KMS-11 (cell line): ENCODE measurements at regions not wholly inside any gene's neighbourhood (a gene's known extent, or its start where the extent isn't known, plus 50 kb on each side); places are given as distances from the start of the nearest gene placed in this dataset.

Experiments used
- H2AFZ ChIP-seq: fragments of 200-600 bp; sonication (generic); 2 replicates; pipeline ENCODE4 v1.6.1; 2016; ENCODE audit warnings: antibody characterized with exemption, mixed run types, low read depth
- H3K27ac ChIP-seq: fragments of 200-600 bp; sonication (generic); 2 replicates; pipeline ENCODE4 v1.6.1; 2016; ENCODE audit warnings: mild to moderate bottlenecking, mixed run types
- H3K27me3 ChIP-seq: fragments of 200-600 bp; sonication (generic); 2 replicates; pipeline ENCODE4 v1.6.1; 2017; ENCODE audit warnings: mild to moderate bottlenecking, low read depth, mixed run types, moderate library complexity; ENCODE audit not compliant: insufficient read depth
- H3K36me3 ChIP-seq: fragments of 200-600 bp; sonication (generic); 2 replicates; pipeline ENCODE4 v1.6.1; 2017; ENCODE audit warnings: mild to moderate bottlenecking, mixed run types; ENCODE audit not compliant: insufficient read depth
- H3K4me1 ChIP-seq: fragments of 200-600 bp; sonication (generic); 2 replicates; pipeline ENCODE4 v1.6.1; 2016; ENCODE audit warnings: mild to moderate bottlenecking, low read depth, mixed run types; ENCODE audit not compliant: poor library complexity, severe bottlenecking
- H3K4me2 ChIP-seq: fragments of 200-600 bp; sonication (generic); 2 replicates; pipeline ENCODE4 v1.7.0; 2016; ENCODE audit warnings: mild to moderate bottlenecking, mixed run types
- H3K4me3 ChIP-seq: fragments of 200-600 bp; sonication (generic); IDR thresholded peaks from 2 replicates; pipeline ENCODE4 v1.6.1; 2017; ENCODE audit warnings: low read depth, low read length, mixed read lengths; ENCODE audit not compliant: insufficient read depth
- H3K79me2 ChIP-seq: fragments of 200-600 bp; sonication (generic); 2 replicates; pipeline ENCODE4 v1.6.1; 2016; ENCODE audit warnings: low read depth, mixed run types; ENCODE audit not compliant: insufficient read depth
- H3K9ac ChIP-seq: fragments of 200-600 bp; sonication (generic); 2 replicates; pipeline ENCODE4 v1.6.1; 2016; ENCODE audit warnings: mild to moderate bottlenecking, mixed run types
- H4K20me1 ChIP-seq: fragments of 200-600 bp; sonication (generic); 2 replicates; pipeline ENCODE4 v1.6.1; 2016; ENCODE audit warnings: mild to moderate bottlenecking, mixed run types; ENCODE audit not compliant: insufficient read depth
- CTCF ChIP-seq: fragments of 200-600 bp; sonication (generic); conservative IDR thresholded peaks from 2 replicates; pipeline ENCODE4 v1.6.1; 2017; ENCODE audit warnings: low read depth, mild to moderate bottlenecking, antibody characterized with exemption, low read length, moderate library complexity, mixed read lengths

- no peak overlapping the region for H3K4me2 ChIP-seq
- H3K4me1 ChIP-seq: no peaks in the 10 kb centered on the region
- no peak overlapping the region for H3K27ac ChIP-seq
- H2AFZ ChIP-seq: no peak overlapping the region
- no peaks in the 10 kb centered on the region for H3K36me3 ChIP-seq
- no peaks in the 10 kb centered on the region for H3K79me2 ChIP-seq
- no peak for TF ChIP-seq CTCF
- no peaks in the 10 kb centered on the region for H3K27me3 ChIP-seq
- H4K20me1 ChIP-seq: no peaks in the 10 kb centered on the region
- no peak overlapping the region for H3K9ac ChIP-seq
- no peak overlapping the region for H3K4me3 ChIP-seq
Observed at GRCh38 chr12:46442239-46442638, 69.7 kb upstream of the SLC38A2 start.

GRCh38 chr12:46439793-46440511, 67.4 kb upstream of the SLC38A2 start:
- no peak for TF ChIP-seq CTCF
- H3K79me2 ChIP-seq: no peaks in the 10 kb centered on the region
- H2AFZ ChIP-seq: no peak overlapping the region
- H3K4me3 ChIP-seq: no peak overlapping the region
- no peak overlapping the region for H3K27ac ChIP-seq
- H4K20me1 ChIP-seq: no peaks in the 10 kb centered on the region
- H3K4me1 ChIP-seq: no peaks in the 10 kb centered on the region
- no peak overlapping the region for H3K9ac ChIP-seq
- H3K4me2 ChIP-seq: no peak overlapping the region
- H3K36me3 ChIP-seq: no peaks in the 10 kb centered on the region
- no peaks in the 10 kb centered on the region for H3K27me3 ChIP-seq

- Histone ChIP-seq H3K27me3 (no peaks in the 10 kb centered on the region), H2AFZ (no peak overlapping the region), H3K36me3 (no peaks in the 10 kb centered on the region), H3K79me2 (no peaks in the 10 kb centered on the region), H3K9ac (no peak overlapping the region), H3K4me3 (no peak overlapping the region), H3K27ac (no peak overlapping the region), H3K4me1 (no peaks in the 10 kb centered on the region), H3K4me2 (no peak overlapping the region), H4K20me1 (no peaks in the 10 kb centered on the region)
- no peak for TF ChIP-seq CTCF
Observed at GRCh38 chr12:46438719-46439319, 66.2 kb upstream of the SLC38A2 start.

GRCh38 chr12:46438256-46438655, 65.7 kb upstream of the SLC38A2 start:
- Histone ChIP-seq H3K4me1 (no peaks in the 10 kb centered on the region), H3K79me2 (no peaks in the 10 kb centered on the region), H3K27ac (no peak overlapping the region), H4K20me1 (no peaks in the 10 kb centered on the region), H3K36me3 (no peaks in the 10 kb centered on the region), H3K9ac (no peak overlapping the region), H2AFZ (no peak overlapping the region), H3K4me3 (no peak overlapping the region), H3K27me3 (no peaks in the 10 kb centered on the region), H3K4me2 (no peak overlapping the region)
- TF ChIP-seq CTCF: no peak
